HCT116 (cell line): ENCODE measurements at regions not wholly inside any gene's neighbourhood (a gene's known extent, or its start where the extent isn't known, plus 50 kb on each side); places are given as distances from the start of the nearest gene placed in this dataset.

Experiments used
- ATAC-seq: fragments of 200-7000 bp; cut with Tn5 transposase; 2 replicates; pipeline ENCODE4 v1.9.1; 2020; ENCODE audit warnings: mild to moderate bottlenecking, moderate library complexity
- BruUV-seq: library from RNA; stranded (reverse); fragments of 400-500 nt; replicated peaks from 2 replicates; lab custom pipeline; 2021; lab: Mats Ljungman, UMichigan
- CTCF ChIA-PET: fragments of 300-600 bp; sonication (Branson Sonifier 250); formaldehyde crosslinking; loops from one replicate; lab custom pipeline; 2021; ENCODE audit warnings: antibody characterized with exemption; lab: Charles Lee
- POLR2A ChIA-PET: fragments of 300-600, 350-600 bp; sonication (Branson Sonifier 250); formaldehyde crosslinking; loops from one replicate; lab custom pipeline; 2021; ENCODE audit warnings: antibody characterized with exemption; lab: Charles Lee
- RAD21 ChIA-PET, 2 experiments: fragments of 300-600 bp; sonication (Branson Sonifier 250); formaldehyde crosslinking; loops; one replicate each; lab custom pipeline; 2023; ENCODE audit warnings: low total read pairs in 2 of 2; ENCODE audit not compliant: uncharacterized antibody in 2 of 2, unreplicated experiment in 2 of 2, low non-redundant PET in 1 of 2; lab: Charles Lee
- DNase-seq: peaks from one replicate; pipeline ENCODE4 v3.0.0-alpha.2; 2010; ENCODE audit warnings: low read depth, low spot score
- H2AFZ ChIP-seq: fragments of 200-600 bp; shearing (Covaris generic), sonication (generic); 2 replicates; pipeline ENCODE4 v1.6.1; 2017; ENCODE audit warnings: low read depth, mixed run types, mixed read lengths, antibody characterized with exemption, low read length; ENCODE audit not compliant: poor library complexity, severe bottlenecking
- H3K27ac ChIP-seq: 2 replicates; pipeline ENCODE4 v1.5.1; 2012; ENCODE audit warnings: low read depth, low read length
- H3K27me3 ChIP-seq: fragments of 200-600 bp; sonication (generic); 2 replicates; pipeline ENCODE4 v1.6.1; 2016; ENCODE audit warnings: mixed run types, low read length, mixed read lengths; ENCODE audit not compliant: insufficient read depth
- H3K36me3 ChIP-seq, 2 experiments: fragments of 200-500 bp in 1 of 2; fragments of 200-600 bp in 1 of 2; sonication (Bioruptor generic) in 1 of 2; sonication (generic) in 1 of 2; 2 replicates each; pipeline versions ENCODE4 v1.5.1 to v1.6.1; 2014 to 2016; ENCODE audit warnings: low read length in 2 of 2, inconsistent platforms in 1 of 2, mixed read lengths in 1 of 2, mixed run types in 1 of 2; ENCODE audit not compliant: insufficient read depth in 2 of 2, control insufficient read depth in 1 of 2
- H3K4me1 ChIP-seq, 2 experiments: fragments of 200-600 bp in 1 of 2; sonication (generic) in 1 of 2; 2 replicates each; pipeline versions ENCODE4 v1.5.1 to v1.6.1; 2012 to 2017; ENCODE audit warnings: low read length in 2 of 2, inconsistent platforms in 1 of 2, mild to moderate bottlenecking in 1 of 2, mixed read lengths in 1 of 2, mixed run types in 1 of 2, moderate library complexity in 1 of 2; ENCODE audit not compliant: insufficient read depth in 2 of 2, control insufficient read depth in 1 of 2
- H3K4me2 ChIP-seq: fragments of 200-600 bp; sonication (generic); 2 replicates; pipeline ENCODE4 v1.6.1; 2017; ENCODE audit warnings: mixed run types, low read length, mixed read lengths
- H3K4me3 ChIP-seq, 2 experiments: fragments of 200-600 bp in 1 of 2; sonication (generic) in 1 of 2; replicated peaks in 1 of 2; 2 replicates each; pipeline ENCODE4 v1.5.1; 2011 to 2016; ENCODE audit warnings: low read length in 2 of 2, control low read depth in 1 of 2, low read depth in 1 of 2, mild to moderate bottlenecking in 1 of 2, mixed read lengths in 1 of 2, mixed run types in 1 of 2
- H3K79me2 ChIP-seq: fragments of 200-600 bp; sonication (generic); 2 replicates; pipeline ENCODE4 v1.6.1; 2017; ENCODE audit warnings: mild to moderate bottlenecking, mixed run types, low read length, moderate library complexity, mixed read lengths; ENCODE audit not compliant: insufficient read depth
- H3K9ac ChIP-seq: fragments of 200-600 bp; sonication (generic); 2 replicates; pipeline ENCODE4 v1.6.1; 2016; ENCODE audit warnings: low read length, mixed read lengths
- H3K9me2 ChIP-seq: fragments of 200-600 bp; sonication (generic), shearing (Covaris generic); 2 replicates; pipeline ENCODE4 v1.6.1; 2017; ENCODE audit warnings: mixed run types, mild to moderate bottlenecking, moderate library complexity; ENCODE audit not compliant: insufficient read depth
- H3K9me3 ChIP-seq, 2 experiments: fragments of 200-500 bp in 1 of 2; fragments of 200-600 bp in 1 of 2; sonication (Bioruptor generic) in 1 of 2; sonication (generic) in 1 of 2; 2 replicates each; pipeline ENCODE4 v1.6.1; 2014 to 2017; ENCODE audit warnings: low read length in 2 of 2, mixed read lengths in 2 of 2, inconsistent platforms in 1 of 2, low read depth in 1 of 2, mild to moderate bottlenecking in 1 of 2, mixed run types in 1 of 2, moderate library complexity in 1 of 2; ENCODE audit not compliant: control insufficient read depth in 1 of 2, insufficient read depth in 1 of 2
- H4K20me1 ChIP-seq: fragments of 200-600 bp; sonication (generic), shearing (Covaris generic); 2 replicates; pipeline ENCODE4 v1.6.1; 2017; ENCODE audit warnings: mixed run types, mild to moderate bottlenecking, moderate library complexity; ENCODE audit not compliant: insufficient read depth
- ATF3 ChIP-seq: IDR thresholded peaks from 2 replicates; pipeline ENCODE4 v1.6.1; 2012
- CTCF ChIP-seq, 3 experiments: fragments of 200-600 bp in 1 of 3; sonication (generic) in 1 of 3; IDR thresholded peaks in 2 of 3; conservative IDR thresholded peaks in 1 of 3; 2 replicates each; pipeline ENCODE4 v1.5.1; 2012 to 2017; ENCODE audit warnings: low read depth in 2 of 3, low read length in 2 of 3, antibody characterized with exemption in 1 of 3, borderline replicate concordance in 1 of 3, control low read depth in 1 of 3, mild to moderate bottlenecking in 1 of 3, mixed read lengths in 1 of 3, mixed run types in 1 of 3, moderate library complexity in 1 of 3; ENCODE audit not compliant: insufficient read depth in 1 of 3
- EGR1 ChIP-seq: IDR thresholded peaks from 2 replicates; pipeline ENCODE4 v1.6.1; 2012; ENCODE audit warnings: low read depth
- EZH2 ChIP-seq: fragments of 200-600 bp; sonication (generic); IDR thresholded peaks from 2 replicates; pipeline ENCODE4 v1.6.1; 2017; ENCODE audit warnings: antibody characterized with exemption, mixed run types
- EZH2phosphoT487 ChIP-seq: fragments of 200-600 bp; IDR thresholded peaks from 2 replicates; pipeline ENCODE4 v1.6.1; 2018; ENCODE audit warnings: antibody characterized with exemption, borderline replicate concordance
- FOSL1 ChIP-seq: IDR thresholded peaks from 2 replicates; pipeline ENCODE4 v1.6.1; 2012; ENCODE audit warnings: low read depth
- MAX ChIP-seq: IDR thresholded peaks from 2 replicates; pipeline ENCODE4 v1.6.1; 2012
- POLR2A ChIP-seq: IDR thresholded peaks from 2 replicates; pipeline ENCODE4 v1.7.0; 2011; ENCODE audit warnings: borderline replicate concordance; ENCODE audit not compliant: insufficient read depth, insufficient read length; ENCODE audit errors: extremely low read depth
- RAD21 ChIP-seq: IDR thresholded peaks from 2 replicates; pipeline ENCODE4 v1.6.1; 2012; ENCODE audit warnings: low read depth, mild to moderate bottlenecking
- REST ChIP-seq: IDR thresholded peaks from 2 replicates; pipeline ENCODE4 v1.6.1; 2012; ENCODE audit warnings: low read depth
- SIN3A ChIP-seq: IDR thresholded peaks from 2 replicates; pipeline ENCODE4 v1.6.1; 2012; ENCODE audit warnings: low read depth
- SP1 ChIP-seq: IDR thresholded peaks from 2 replicates; pipeline ENCODE4 v1.6.1; 2012; ENCODE audit warnings: low read depth
- SRF ChIP-seq: IDR thresholded peaks from 2 replicates; pipeline ENCODE4 v1.6.1; 2012; ENCODE audit warnings: low read depth
- TCF7L2 ChIP-seq: IDR thresholded peaks from 2 replicates; pipeline ENCODE4 v1.7.0; 2011; ENCODE audit warnings: borderline replicate concordance, inconsistent platforms; ENCODE audit not compliant: insufficient read depth, insufficient read length; ENCODE audit errors: extremely low read depth
- YY1 ChIP-seq: IDR thresholded peaks from 2 replicates; pipeline ENCODE4 v1.6.1; 2011; ENCODE audit warnings: low read length, low read depth, moderate library complexity, mild to moderate bottlenecking; ENCODE audit not compliant: insufficient replicate concordance; ENCODE audit errors: extremely low read depth
- ZFX ChIP-seq: fragments of 450-650 bp; IDR thresholded peaks from 2 replicates; pipeline ENCODE4 v1.6.1; 2017
- ZNF274 ChIP-seq: fragments of 200-500 bp; sonication (Bioruptor generic); IDR thresholded peaks from 2 replicates; pipeline ENCODE4 v1.6.1; 2014; ENCODE audit warnings: mild to moderate bottlenecking, low read depth, low read length, inconsistent platforms
- intact Hi-C: fragments of 100-400 bp; cut with micrococcal nuclease; formaldehyde crosslinking; loops from 2 replicates; pipeline ENCODE4 v1.10.0; 2022

GRCh38 chr1:199866210-199866617 lies 161.3 kb upstream of the NR5A2 start (continued):
- no peak for TF ChIP-seq REST
- TF ChIP-seq POLR2A, result no peak
- TF ChIP-seq ATF3, result no peak
- no peak for TF ChIP-seq YY1
- no peak for TF ChIP-seq SP1
- TF ChIP-seq ZFX, result no peak
- TF ChIP-seq SIN3A, result no peak

GRCh38 chr1:199867601-199868000 lies 159.9 kb upstream of the NR5A2 start:
- no peaks in the 10 kb centered on the region for H3K79me2 ChIP-seq
- no peak overlapping the region for H3K9ac ChIP-seq
- POLR2A ChIA-PET, result no interaction called here
- no peak overlapping the region for H3K4me3 ChIP-seq
- no peaks in the 10 kb centered on the region for H3K36me3 ChIP-seq
- no peaks in the 10 kb centered on the region for H3K9me3 ChIP-seq
- RAD21 ChIA-PET, result no interaction called here
- H3K9me2 ChIP-seq, result no peaks in the 10 kb centered on the region
- CTCF ChIA-PET, result no interaction called here
- H3K4me1 ChIP-seq, result no peaks in the 10 kb centered on the region
- no peak overlapping the region for H2AFZ ChIP-seq
- H4K20me1 ChIP-seq, result no peaks in the 10 kb centered on the region
- no TSS peak for BruUV-seq
- no peak for ATAC-seq
- intact Hi-C loops, result no loop called here
- no peak overlapping the region for H3K4me2 ChIP-seq
- no peak for DNase-seq
- no peak overlapping the region for H3K27ac ChIP-seq
- H3K27me3 ChIP-seq, result no peaks in the 10 kb centered on the region
- no peak for TF ChIP-seq CTCF (IDR thresholded peaks at IDR 0.05 in 2 of 3, conservative IDR thresholded peaks at IDR 0.05 in 1 of 3; ENCODE audit: borderline replicate concordance in 1 of 3, insufficient read depth in 1 of 3, low read depth in 2 of 3, low read length in 2 of 3)
- TF ChIP-seq REST, result no peak
- no peak for TF ChIP-seq MAX
- no peak for TF ChIP-seq EGR1
- TF ChIP-seq EZH2phosphoT487, result no peak
- TF ChIP-seq RAD21, result no peak
- no peak for TF ChIP-seq EZH2
- no peak for TF ChIP-seq ZNF274
- no peak for TF ChIP-seq SIN3A
- TF ChIP-seq SRF, result no peak
- no peak for TF ChIP-seq TCF7L2
- no peak for TF ChIP-seq SP1
- TF ChIP-seq FOSL1, result no peak
